ENCODE measurements at regions not wholly inside any gene's neighbourhood (a gene's known extent, or its start where the extent isn't known, plus 50 kb on each side); places are given as distances from the start of the nearest gene placed in this dataset.

DNA sequence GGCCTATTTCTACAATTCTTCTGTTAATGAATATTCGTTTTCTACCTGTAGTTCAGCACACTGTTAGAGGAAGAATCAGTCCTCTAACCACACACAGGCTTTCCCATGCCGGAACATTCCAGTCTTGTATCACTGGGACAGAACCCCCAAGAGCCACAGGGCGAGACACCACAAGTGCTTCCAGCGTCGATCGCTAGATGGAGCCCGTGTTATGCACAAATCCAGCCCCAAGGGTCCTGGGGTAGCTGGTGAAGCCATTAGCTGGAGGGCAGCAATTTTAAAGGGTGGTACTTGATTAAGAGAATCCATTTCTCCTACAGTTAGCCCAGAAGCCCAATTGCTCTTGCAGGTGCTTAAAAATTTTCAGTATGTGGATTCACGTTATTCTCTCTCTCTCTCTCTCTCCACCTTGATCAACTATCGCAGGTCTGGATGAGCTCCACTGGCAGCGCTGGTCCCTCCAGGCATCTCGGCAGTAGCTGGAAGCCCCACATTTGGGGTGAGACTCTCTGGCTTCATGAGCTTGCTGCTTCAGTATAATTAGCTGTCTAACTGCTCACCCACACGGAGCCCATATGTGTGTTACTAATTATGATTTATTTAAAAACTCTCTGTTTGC lies 148.2 kb upstream of the SNX19 start:
- TF ChIP-seq, protein P1, sequence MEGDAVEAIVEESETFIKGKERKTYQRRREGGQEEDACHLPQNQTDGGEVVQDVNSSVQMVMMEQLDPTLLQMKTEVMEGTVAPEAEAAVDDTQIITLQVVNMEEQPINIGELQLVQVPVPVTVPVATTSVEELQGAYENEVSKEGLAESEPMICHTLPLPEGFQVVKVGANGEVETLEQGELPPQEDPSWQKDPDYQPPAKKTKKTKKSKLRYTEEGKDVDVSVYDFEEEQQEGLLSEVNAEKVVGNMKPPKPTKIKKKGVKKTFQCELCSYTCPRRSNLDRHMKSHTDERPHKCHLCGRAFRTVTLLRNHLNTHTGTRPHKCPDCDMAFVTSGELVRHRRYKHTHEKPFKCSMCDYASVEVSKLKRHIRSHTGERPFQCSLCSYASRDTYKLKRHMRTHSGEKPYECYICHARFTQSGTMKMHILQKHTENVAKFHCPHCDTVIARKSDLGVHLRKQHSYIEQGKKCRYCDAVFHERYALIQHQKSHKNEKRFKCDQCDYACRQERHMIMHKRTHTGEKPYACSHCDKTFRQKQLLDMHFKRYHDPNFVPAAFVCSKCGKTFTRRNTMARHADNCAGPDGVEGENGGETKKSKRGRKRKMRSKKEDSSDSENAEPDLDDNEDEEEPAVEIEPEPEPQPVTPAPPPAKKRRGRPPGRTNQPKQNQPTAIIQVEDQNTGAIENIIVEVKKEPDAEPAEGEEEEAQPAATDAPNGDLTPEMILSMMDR (IDR thresholded peaks at IDR 0.05; ENCODE audit: insufficient read depth, low read depth, low read length), result peak; percentile 96
- Histone ChIP-seq H3K36me3 (ENCODE audit: control insufficient read depth, insufficient read depth, low read length) (no peaks in the 10 kb centered on the region), H3K27me3 (ENCODE audit: control insufficient read depth, insufficient read depth, low read length) (no peaks in the 10 kb centered on the region), H3K4me3 (ENCODE audit: low read depth, low read length) (no peak overlapping the region)
- no peak for DNase-seq (ENCODE audit: low read depth)
- ChIA-PET POLR2A (no interaction called here), CTCF (interaction anchor here (0.6 to 3.1 kb wide), 56 partner anchors 9 to 630 kb away, joined by 3 to 43 read pairs (median 4); no protein-coding TSS in a partner anchor)

DNA sequence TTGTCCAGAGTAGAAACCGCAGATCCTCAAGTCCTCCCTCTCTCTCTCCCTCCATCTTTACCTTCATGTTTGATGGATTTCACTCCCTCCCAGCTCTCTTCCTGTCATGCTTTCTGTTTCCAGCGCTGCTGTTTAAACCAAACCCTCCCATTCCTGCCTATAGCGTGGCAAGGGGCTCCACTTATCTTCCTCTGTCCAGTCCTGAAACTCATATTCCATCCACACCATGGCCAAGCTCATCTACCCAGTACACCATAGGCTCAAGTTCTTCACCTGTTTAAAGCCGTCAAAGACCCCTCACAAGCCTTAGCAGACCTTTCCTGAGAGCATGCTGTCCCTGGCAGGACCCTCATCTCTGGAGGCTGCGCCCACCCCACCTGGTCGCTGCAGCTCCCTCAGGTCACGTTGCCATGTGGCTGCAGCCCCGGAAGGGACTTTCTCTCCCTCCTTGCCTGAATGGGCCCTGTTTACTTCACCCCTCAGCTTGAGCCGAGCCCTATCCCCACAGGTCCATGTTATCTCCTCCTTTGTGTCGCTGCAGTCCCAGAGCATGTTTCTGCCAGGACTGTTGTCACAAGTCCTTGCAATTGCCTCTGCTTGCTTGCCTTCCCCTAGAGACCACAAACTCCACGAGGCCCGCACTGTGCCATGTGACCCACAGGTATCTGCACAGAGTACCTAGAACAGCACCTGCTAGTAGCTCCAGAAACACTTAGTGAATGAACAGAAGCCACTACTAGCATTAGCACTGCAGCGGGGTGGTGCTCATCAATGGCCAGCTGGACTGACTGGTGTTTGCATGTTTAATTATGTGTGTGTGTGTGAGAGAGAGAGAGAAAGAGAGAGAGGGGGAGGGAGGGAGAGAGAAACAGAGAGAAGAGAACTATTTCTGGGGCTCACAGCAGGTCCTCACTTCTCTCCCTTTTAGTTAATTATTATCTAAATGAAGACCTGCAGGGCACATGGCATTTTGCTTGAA lies 149.4 kb upstream of the SNX19 start:
- no peak for DNase-seq (ENCODE audit: low read depth)
- TF ChIP-seq, protein P1 (IDR thresholded peaks at IDR 0.05; ENCODE audit: insufficient read depth, low read depth, low read length), result no peak
- POLR2A ChIA-PET, result no interaction called here
- Histone ChIP-seq H3K36me3 (ENCODE audit: control insufficient read depth, insufficient read depth, low read length) (no peaks in the 10 kb centered on the region), H3K4me3 (ENCODE audit: low read depth, low read length) (no peak overlapping the region), H3K27me3 (ENCODE audit: control insufficient read depth, insufficient read depth, low read length) (no peaks in the 10 kb centered on the region)
- CTCF ChIA-PET, result interaction anchor here (0.5 to 3.1 kb wide), 33 partner anchors 9 to 629 kb away, joined by 3 to 43 read pairs (median 5); no protein-coding TSS in a partner anchor

DNA sequence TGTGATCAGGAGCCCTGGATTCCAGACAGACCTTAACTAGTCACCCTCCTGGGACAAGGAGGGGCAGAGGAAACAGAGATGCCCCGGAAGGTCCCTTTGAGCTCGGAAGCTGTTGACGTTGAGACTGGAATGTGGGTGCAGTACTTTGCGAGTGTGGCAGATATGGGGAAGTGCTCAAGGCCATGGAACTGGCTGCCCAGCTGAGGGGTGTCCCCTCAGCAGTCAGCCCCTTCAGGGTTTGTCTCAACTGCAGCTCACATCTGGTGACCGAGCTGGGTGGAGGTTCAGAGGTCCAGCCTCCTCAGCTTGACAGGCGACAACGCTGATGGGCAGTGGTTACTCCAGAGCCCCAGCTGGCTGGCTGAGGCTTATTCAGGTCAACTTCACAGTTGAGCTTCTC lies 150.3 kb upstream of the SNX19 start:
- H3K27me3 ChIP-seq (ENCODE audit: control insufficient read depth, insufficient read depth, low read length), result no peaks in the 10 kb centered on the region
- no peak overlapping the region for H3K4me3 ChIP-seq (ENCODE audit: low read depth, low read length)
- no peak for DNase-seq (ENCODE audit: low read depth)
- TF ChIP-seq, protein P1 (IDR thresholded peaks at IDR 0.05; ENCODE audit: insufficient read depth, low read depth, low read length), result no peak
- no peaks in the 10 kb centered on the region for H3K36me3 ChIP-seq (ENCODE audit: control insufficient read depth, insufficient read depth, low read length)
- ChIA-PET POLR2A (no interaction called here), CTCF (interaction anchor here (0.9 to 3.1 kb wide), 5 partner anchors 17 to 608 kb away, joined by 3 to 43 read pairs (median 5); no protein-coding TSS in a partner anchor)

DNA sequence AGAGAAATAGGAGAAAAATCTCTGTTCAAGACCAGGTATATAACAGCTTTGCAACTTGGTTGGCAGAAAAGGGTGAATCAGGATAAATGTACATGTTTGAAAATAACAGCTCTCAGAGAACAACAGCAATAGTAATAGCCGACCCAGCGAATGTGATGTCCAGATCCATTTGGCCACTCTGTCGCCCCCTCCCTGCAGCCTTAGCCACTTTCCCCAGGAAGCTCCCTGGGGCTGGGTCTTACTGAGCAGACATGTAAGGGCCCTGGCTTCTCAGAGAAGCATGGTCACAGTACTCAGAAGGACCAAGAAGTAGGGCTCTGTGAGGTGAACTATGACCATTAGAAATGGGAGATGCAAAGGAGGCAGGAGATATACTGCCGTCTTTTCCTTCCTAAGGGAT lies 154.1 kb upstream of the SNX19 start:
- DNase-seq (ENCODE audit: low read depth), result no peak
- H3K4me3 ChIP-seq (ENCODE audit: low read depth, low read length), result no peak overlapping the region
- ChIA-PET POLR2A (no interaction called here), CTCF (interaction anchor here (0.8 to 1.4 kb wide), 4 partner anchors 9 to 604 kb away, joined by 3 to 4 read pairs (median 4); no protein-coding TSS in a partner anchor)
- H3K36me3 ChIP-seq (ENCODE audit: control insufficient read depth, insufficient read depth, low read length), result no peaks in the 10 kb centered on the region
- TF ChIP-seq, protein P1 (IDR thresholded peaks at IDR 0.05; ENCODE audit: insufficient read depth, low read depth, low read length), result no peak
- no peaks in the 10 kb centered on the region for H3K27me3 ChIP-seq (ENCODE audit: control insufficient read depth, insufficient read depth, low read length)

DNA sequence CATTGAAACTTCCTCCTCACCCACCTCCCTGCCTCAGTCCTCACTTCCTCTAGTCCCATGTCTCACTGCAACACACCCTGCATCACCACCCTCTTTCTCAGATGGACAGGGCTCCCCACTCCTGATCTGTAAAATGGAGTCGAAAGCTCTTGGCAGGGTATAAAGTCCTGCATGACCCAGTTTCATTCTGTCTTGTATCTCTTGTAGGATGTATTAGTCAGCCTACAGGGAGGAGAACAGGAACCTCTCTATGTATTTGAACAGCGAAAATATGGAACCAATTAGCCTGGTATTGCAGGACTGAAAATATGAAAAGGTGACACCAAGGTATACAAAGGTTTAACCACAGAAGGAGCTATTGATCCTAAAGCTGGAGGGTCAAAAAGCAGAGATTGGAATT lies 156.9 kb upstream of the SNX19 start:
- no peak overlapping the region for H3K4me3 ChIP-seq (ENCODE audit: low read depth, low read length)
- H3K27me3 ChIP-seq (ENCODE audit: control insufficient read depth, insufficient read depth, low read length), result no peaks in the 10 kb centered on the region
- H3K36me3 ChIP-seq (ENCODE audit: control insufficient read depth, insufficient read depth, low read length), result no peaks in the 10 kb centered on the region
- TF ChIP-seq, protein P1 (IDR thresholded peaks at IDR 0.05; ENCODE audit: insufficient read depth, low read depth, low read length), result no peak
- no peak for DNase-seq (ENCODE audit: low read depth)
- POLR2A ChIA-PET, result no interaction called here
- CTCF ChIA-PET, result interaction anchor here (2.0 to 4.0 kb wide), 2 partner anchors 9 to 601 kb away, joined by 5 to 25 read pairs; no protein-coding TSS in a partner anchor
